Left hindlimb (tissue), 1 donor: ENCODE measurements at regions not wholly inside any gene's neighbourhood (a gene's known extent, or its start where the extent isn't known, plus 50 kb on each side); places are given as distances from the start of the nearest gene placed in this dataset.

ENCODE experiments used
- DNase-seq: peaks from one replicate; pipeline ENCODE4 v3.0.0-alpha.2; 2018

GRCh38 chr11:79902493-79902892, 461.7 kb upstream of the TENM4 start:
- no peak for DNase-seq

- no peak for DNase-seq
Measured at GRCh38 chr11:79897896-79898295, 457.1 kb upstream of the TENM4 start.

GRCh38 chr11:79896258-79896657, 455.4 kb upstream of the TENM4 start:
- no peak for DNase-seq

- DNase-seq: no peak
Measured at GRCh38 chr11:79894111-79894510, 453.3 kb upstream of the TENM4 start.

- DNase-seq: no peak
Measured at GRCh38 chr11:79890272-79890671, 449.4 kb upstream of the TENM4 start.

GRCh38 chr11:79864882-79865281, 424.1 kb upstream of the TENM4 start:
- no peak for DNase-seq

GRCh38 chr11:79860336-79860735, 419.5 kb upstream of the TENM4 start:
- no peak for DNase-seq

GRCh38 chr11:79857377-79858214, 416.8 kb upstream of the TENM4 start:
- DNase-seq: no peak

GRCh38 chr11:79852176-79852575, 411.3 kb upstream of the TENM4 start:
- no peak for DNase-seq

- no peak for DNase-seq
Measured at GRCh38 chr11:79845002-79845709, 404.3 kb upstream of the TENM4 start.

- no peak for DNase-seq
Measured at GRCh38 chr11:79834015-79834414, 393.2 kb upstream of the TENM4 start.

GRCh38 chr11:79830446-79830845, 389.6 kb upstream of the TENM4 start:
- DNase-seq: no peak

- no peak for DNase-seq
Measured at GRCh38 chr11:79829891-79830290, 389.1 kb upstream of the TENM4 start.

- DNase-seq: no peak
Measured at GRCh38 chr11:79822766-79823165, 381.9 kb upstream of the TENM4 start.

GRCh38 chr11:79813551-79813950, 372.7 kb upstream of the TENM4 start:
- no peak for DNase-seq

- DNase-seq: no peak
Measured at GRCh38 chr11:79809487-79809886, 368.7 kb upstream of the TENM4 start.

GRCh38 chr11:79807506-79807905, 366.7 kb upstream of the TENM4 start:
- no peak for DNase-seq

- DNase-seq: no peak
Measured at GRCh38 chr11:79796704-79797103, 355.9 kb upstream of the TENM4 start.

GRCh38 chr11:79794484-79795393, 353.9 kb upstream of the TENM4 start:
- no peak for DNase-seq

GRCh38 chr11:79794057-79794456, 353.2 kb upstream of the TENM4 start:
- no peak for DNase-seq

GRCh38 chr11:79786961-79787360, 346.1 kb upstream of the TENM4 start:
- DNase-seq: no peak

GRCh38 chr11:79783833-79784232, 343.0 kb upstream of the TENM4 start:
- no peak for DNase-seq

GRCh38 chr11:79768343-79768742, 327.5 kb upstream of the TENM4 start:
- DNase-seq: no peak
